GM12892 (cell line): ENCODE measurements at regions not wholly inside any gene's neighbourhood (a gene's known extent, or its start where the extent isn't known, plus 50 kb on each side); places are given as distances from the start of the nearest gene placed in this dataset.

Experiments
- POLR2A ChIP-seq: IDR thresholded peaks from 2 replicates; pipeline ENCODE4 v1.6.1; 2011; ENCODE audit warnings: low read depth, low read length, control low read depth
- POLR2AphosphoS5 ChIP-seq: IDR thresholded peaks from 2 replicates; pipeline ENCODE4 v1.6.1; 2011; ENCODE audit warnings: low read depth, low read length, control low read depth
- TAF1 ChIP-seq: IDR thresholded peaks from 2 replicates; pipeline ENCODE4 v1.6.1; 2011; ENCODE audit warnings: low read depth, mild to moderate bottlenecking, control low read depth, low read length, borderline replicate concordance

DNA sequence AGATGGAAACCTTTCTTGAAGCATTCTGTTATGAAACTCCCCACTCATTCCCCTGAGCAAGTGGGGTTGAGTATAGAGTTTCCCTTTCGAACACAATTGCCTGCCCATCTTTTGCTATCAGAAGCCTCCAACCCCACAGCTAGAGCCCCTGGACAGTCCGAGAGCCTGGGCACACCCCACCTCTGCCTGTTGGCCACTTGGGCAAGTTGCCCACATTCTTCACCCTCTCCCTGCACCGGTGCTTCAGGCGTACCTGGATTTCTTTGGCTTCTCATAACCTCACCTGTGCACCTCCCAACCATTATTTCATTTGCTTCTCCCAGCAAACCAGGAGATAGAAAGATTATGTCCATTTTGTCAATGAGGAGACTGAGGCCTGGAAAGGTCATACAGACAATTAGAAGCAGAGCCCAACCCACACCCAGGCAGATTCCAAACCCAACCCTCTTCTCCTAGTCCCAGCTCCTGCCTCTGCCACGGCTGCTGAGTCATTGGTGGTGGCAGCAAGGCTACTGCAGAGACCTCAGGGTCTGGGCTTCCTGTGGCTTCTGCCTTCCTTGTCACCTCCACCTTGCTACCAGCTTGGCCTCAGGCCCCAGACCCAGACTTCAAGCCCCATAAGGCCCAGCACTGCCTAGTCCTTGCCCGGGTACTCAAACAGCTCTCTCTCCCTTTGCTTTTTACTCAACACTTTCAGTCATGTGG is 118.7 kb upstream of the ZBTB40 start:
- TF ChIP-seq POLR2AphosphoS5 (no peak), TAF1 (no peak), POLR2A (no peak)
